GM10248 (cell line): ENCODE measurements at regions not wholly inside any gene's neighbourhood (a gene's known extent, or its start where the extent isn't known, plus 50 kb on each side); places are given as distances from the start of the nearest gene placed in this dataset.
A peak's percentile ranks its signal among the peaks of the same experiment; 100 is the strongest.

ENCODE experiments used
- CTCF ChIA-PET: fragments of 300-600 bp; sonication (Branson Sonifier 250); formaldehyde crosslinking; extraction: SDS; loops from one replicate; lab custom pipeline; 2021; ENCODE audit warnings: antibody characterized with exemption; lab: Yijun Ruan, JAX
- POLR2A ChIA-PET: fragments of 350-650 bp; sonication (Branson Sonifier 250); formaldehyde crosslinking; extraction: SDS; loops from one replicate; lab custom pipeline; 2020; ENCODE audit warnings: antibody characterized with exemption; lab: Yijun Ruan, JAX
- DNase-seq: peaks from one replicate; pipeline ENCODE4 v3.0.0; 2012; ENCODE audit errors: extremely low spot score
- TF ChIP-seq, protein P1 (sequence below): IDR thresholded peaks from 2 replicates; pipeline ENCODE4 v1.5.1; 2012; ENCODE audit warnings: mild to moderate bottlenecking, low read depth; ENCODE audit errors: extremely low read depth, missing control alignments, control extremely low read depth

DNA sequence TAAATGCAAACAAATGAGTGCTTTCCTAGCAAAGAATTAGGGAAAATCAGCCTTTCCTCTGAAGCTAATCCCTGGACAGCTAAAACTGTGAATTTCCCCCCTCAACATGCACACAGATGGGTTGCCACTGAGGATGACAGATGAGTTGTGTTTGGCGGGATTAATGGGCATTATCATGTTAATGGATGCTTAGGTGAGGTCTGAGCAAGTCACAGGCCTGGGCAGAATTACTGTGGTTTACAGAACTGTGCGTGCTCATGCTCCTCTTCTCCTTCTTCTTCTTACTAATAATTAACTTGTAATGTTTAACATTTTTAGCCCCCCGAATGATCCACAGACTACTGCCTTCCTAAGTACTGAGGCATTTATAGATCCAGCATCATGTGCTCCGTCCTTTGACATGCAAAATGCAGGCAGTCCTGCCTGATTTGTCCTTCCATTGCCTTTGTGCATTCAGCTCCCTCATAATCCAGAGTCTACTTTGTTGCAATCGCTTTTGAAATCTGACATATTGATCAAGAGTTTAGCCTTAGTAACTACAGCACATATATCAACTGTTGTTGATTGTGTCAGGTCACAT lies 753.4 kb upstream of the MMS22L start:
- ChIA-PET POLR2A (no interaction called here), CTCF (interaction anchor here (1.2 kb wide), 1 partner anchor 9 kb away, joined by 5 read pairs; no protein-coding TSS in a partner anchor)
- no peak for DNase-seq
- TF ChIP-seq, protein P1, sequence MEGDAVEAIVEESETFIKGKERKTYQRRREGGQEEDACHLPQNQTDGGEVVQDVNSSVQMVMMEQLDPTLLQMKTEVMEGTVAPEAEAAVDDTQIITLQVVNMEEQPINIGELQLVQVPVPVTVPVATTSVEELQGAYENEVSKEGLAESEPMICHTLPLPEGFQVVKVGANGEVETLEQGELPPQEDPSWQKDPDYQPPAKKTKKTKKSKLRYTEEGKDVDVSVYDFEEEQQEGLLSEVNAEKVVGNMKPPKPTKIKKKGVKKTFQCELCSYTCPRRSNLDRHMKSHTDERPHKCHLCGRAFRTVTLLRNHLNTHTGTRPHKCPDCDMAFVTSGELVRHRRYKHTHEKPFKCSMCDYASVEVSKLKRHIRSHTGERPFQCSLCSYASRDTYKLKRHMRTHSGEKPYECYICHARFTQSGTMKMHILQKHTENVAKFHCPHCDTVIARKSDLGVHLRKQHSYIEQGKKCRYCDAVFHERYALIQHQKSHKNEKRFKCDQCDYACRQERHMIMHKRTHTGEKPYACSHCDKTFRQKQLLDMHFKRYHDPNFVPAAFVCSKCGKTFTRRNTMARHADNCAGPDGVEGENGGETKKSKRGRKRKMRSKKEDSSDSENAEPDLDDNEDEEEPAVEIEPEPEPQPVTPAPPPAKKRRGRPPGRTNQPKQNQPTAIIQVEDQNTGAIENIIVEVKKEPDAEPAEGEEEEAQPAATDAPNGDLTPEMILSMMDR: no peak

DNA sequence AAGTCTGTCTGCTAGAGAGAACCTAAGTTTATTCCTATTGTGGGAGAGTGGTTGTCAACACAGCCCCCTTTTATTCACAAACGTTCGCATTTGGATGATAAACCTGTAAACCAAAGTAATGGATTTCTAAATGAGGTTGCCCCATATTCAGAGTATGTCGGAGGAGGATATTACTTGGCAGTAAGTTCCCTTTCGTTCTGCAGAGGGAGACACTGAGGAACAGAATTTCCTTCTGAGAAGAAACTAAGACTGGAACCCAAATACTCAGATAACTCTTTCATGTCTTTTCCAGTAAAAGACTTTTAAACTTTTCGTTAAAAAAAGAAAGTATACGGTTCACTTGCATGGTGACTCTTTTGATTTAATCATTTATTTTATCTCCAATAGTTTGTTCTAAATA lies 754.6 kb upstream of the MMS22L start:
- ChIA-PET CTCF (no interaction called here), POLR2A (no interaction called here)
- DNase-seq: no peak
- TF ChIP-seq, protein P1: no peak

DNA sequence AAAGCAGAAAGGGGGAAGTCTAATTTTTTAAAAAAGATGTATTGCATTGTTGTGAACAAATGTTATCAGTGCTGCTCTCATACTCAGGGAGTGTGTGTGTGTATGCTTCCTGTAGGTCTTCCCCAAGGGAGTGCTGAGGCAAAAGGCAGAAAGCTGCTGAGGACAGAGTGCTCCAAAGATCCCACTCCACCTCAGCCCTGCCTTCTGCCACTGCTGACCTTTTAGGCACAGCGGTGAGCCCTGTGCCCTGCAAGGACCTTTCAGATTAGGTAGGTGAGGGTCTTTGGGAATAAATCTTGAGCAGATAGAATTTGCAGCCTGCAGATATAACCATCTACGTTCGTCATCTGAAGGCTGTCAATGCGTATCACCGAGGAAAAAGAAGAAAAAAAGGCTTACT lies 756.4 kb upstream of the MMS22L start:
- POLR2A ChIA-PET: no interaction called here
- CTCF ChIA-PET: interaction anchor here (1.3 kb wide), 1 partner anchor 11 kb away, joined by 4 read pairs; no protein-coding TSS in a partner anchor
- TF ChIP-seq, protein P1: no peak
- no peak for DNase-seq

DNA sequence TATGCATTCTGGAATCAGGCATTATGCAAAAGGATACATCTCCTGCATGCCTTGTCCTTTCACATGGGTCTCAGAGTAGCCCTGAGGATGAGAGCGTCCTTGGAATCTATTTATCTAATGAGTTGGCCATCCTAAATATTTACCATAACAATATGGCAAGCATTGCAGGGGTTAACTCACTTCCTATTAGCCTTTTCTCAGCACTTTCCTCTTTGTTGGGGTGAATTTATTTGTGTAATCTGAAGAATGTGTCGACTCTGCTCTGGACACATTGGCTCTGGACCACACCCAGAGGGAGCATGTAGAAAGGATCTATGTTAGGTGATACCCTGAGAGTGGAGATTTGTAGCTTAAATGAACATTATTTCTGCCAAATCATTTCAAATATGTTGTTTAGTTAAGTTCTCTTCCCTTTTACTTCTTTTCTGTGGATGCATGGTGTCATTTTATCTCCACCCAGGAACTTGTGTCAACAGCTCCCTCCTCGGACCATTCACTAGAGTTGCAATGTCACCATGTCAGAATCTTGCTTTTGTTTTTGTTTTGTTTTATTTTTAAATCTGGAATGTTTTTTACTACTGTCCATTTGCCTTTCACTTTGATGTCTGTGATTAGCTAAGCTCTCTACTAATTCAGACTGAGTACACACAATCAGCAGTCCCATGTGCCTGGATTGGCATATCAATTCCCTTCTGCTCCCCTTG lies 757.0 kb upstream of the MMS22L start:
- TF ChIP-seq, protein P1: peak; percentile 8
- CTCF ChIA-PET: interaction anchor here (0.7 to 1.3 kb wide), 2 partner anchors 10 to 14 kb away, joined by 3 to 4 read pairs; no protein-coding TSS in a partner anchor
- POLR2A ChIA-PET: no interaction called here
- no peak for DNase-seq

DNA sequence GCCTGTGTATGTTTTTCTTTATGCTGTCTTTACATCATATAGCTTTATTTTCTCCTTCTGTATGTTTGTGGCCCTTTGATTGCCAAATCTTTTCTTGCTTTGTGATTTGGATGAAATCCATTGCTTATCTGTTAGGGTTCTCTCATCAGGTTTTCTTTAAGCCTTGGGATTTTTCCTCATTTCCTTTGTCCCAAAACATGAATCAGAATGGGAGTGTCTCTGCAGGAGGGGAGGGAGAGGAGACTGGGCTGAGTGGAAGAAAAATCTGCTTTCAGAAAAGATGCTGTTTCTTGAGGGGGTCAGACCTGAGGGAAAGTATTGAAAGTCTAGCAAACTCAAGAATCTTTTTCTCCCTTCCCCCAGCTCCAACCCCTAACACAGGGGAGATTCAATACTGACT lies 758.0 kb upstream of the MMS22L start:
- TF ChIP-seq, protein P1: no peak
- no peak for DNase-seq
- CTCF ChIA-PET: no interaction called here
- POLR2A ChIA-PET: no interaction called here

DNA sequence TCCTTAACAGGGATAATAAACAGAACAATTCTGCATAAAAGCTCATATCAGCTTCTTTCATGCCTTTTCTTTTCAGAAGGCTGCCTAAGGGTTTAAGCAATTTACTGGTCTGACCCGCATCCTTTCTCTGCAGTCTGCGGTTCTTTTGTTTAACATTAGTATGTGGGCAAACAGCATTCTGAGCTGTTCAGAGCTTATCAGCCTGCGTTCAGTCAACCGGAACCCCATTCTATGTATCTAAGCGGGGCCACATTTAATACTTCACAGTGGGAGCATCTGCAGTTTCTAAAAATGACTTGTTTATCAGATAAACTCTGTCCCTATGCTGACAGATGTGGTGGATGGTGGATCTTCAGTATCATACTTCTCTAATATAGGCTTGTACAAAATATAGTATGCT lies 758.9 kb upstream of the MMS22L start:
- TF ChIP-seq, protein P1: no peak
- ChIA-PET CTCF (no interaction called here), POLR2A (no interaction called here)
- no peak for DNase-seq
